Osteocyte (in vitro differentiated cells): ENCODE measurements at regions not wholly inside any gene's neighbourhood (a gene's known extent, or its start where the extent isn't known, plus 50 kb on each side); places are given as distances from the start of the nearest gene placed in this dataset.
"Not testable (repeated sequence)": the region's sequence is repeated elsewhere in the genome, so short reads cannot be mapped to it uniquely, and the experiment has no call there.

Source experiments
- DNase-seq: peaks from one replicate; pipeline ENCODE4 v3.0.0; 2021; ENCODE audit warnings: mixed read lengths; ENCODE audit not compliant: unreplicated experiment; ENCODE audit errors: extremely low spot score
- H3K27ac Mint-ChIP-seq: one replicate; pipeline ENCODE4 v1.8.0; 2021; ENCODE audit warnings: mild to moderate bottlenecking, mixed read lengths; ENCODE audit not compliant: unreplicated experiment
- H3K27me3 Mint-ChIP-seq: one replicate; pipeline ENCODE4 v1.8.0; 2021; ENCODE audit warnings: mixed read lengths; ENCODE audit not compliant: unreplicated experiment
- H3K36me3 Mint-ChIP-seq: one replicate; pipeline ENCODE4 v1.8.0; 2021; ENCODE audit warnings: mixed read lengths; ENCODE audit not compliant: unreplicated experiment
- H3K4me1 Mint-ChIP-seq: one replicate; pipeline ENCODE4 v1.8.0; 2021; ENCODE audit warnings: mixed read lengths; ENCODE audit not compliant: unreplicated experiment
- H3K4me3 Mint-ChIP-seq: one replicate; pipeline ENCODE4 v1.8.0; 2021; ENCODE audit warnings: mild to moderate bottlenecking, moderate library complexity, mixed read lengths; ENCODE audit not compliant: unreplicated experiment
- H3K9me3 Mint-ChIP-seq: one replicate; pipeline ENCODE4 v1.8.0; 2021; ENCODE audit warnings: mixed read lengths; ENCODE audit not compliant: unreplicated experiment
- CTCF ChIP-seq: fragments of 200-600 bp; sonication (generic); IDR thresholded peaks from 2 replicates; pipeline ENCODE4 v1.5.0; 2021; ENCODE audit warnings: antibody characterized with exemption, mild to moderate bottlenecking, moderate library complexity

GRCh38 chr1:191729742-191730141, 428.5 kb upstream of the RGS18 start:
- no peaks in the 10 kb centered on the region for H3K36me3 Mint-ChIP-seq
- no peaks in the 10 kb centered on the region for H3K4me1 Mint-ChIP-seq
- H3K27ac Mint-ChIP-seq: no peak overlapping the region
- no peaks in the 10 kb centered on the region for H3K27me3 Mint-ChIP-seq
- no peak for DNase-seq
- no peak for TF ChIP-seq CTCF
- H3K4me3 Mint-ChIP-seq: no peak overlapping the region
- peaks cover 6% of the 10 kb centered on the region for H3K9me3 Mint-ChIP-seq

GRCh38 chr1:191731608-191732302, 426.5 kb upstream of the RGS18 start:
- not testable (repeated sequence) for H3K4me3 Mint-ChIP-seq, DNase-seq, H3K27ac Mint-ChIP-seq, H3K27me3 Mint-ChIP-seq, H3K4me1 Mint-ChIP-seq, H3K9me3 Mint-ChIP-seq, H3K36me3 Mint-ChIP-seq

- Mint-ChIP-seq H3K9me3 (peaks cover 6% of the 10 kb centered on the region), H3K4me3 (no peak overlapping the region), H3K36me3 (no peaks in the 10 kb centered on the region), H3K4me1 (no peaks in the 10 kb centered on the region), H3K27me3 (no peaks in the 10 kb centered on the region), H3K27ac (no peak overlapping the region)
- no peak for TF ChIP-seq CTCF
- no peak for DNase-seq
Observed at GRCh38 chr1:191734321-191734720, 423.9 kb upstream of the RGS18 start.

GRCh38 chr1:191739544-191739943, 418.7 kb upstream of the RGS18 start:
- no peaks in the 10 kb centered on the region for H3K36me3 Mint-ChIP-seq
- DNase-seq: no peak
- H3K4me1 Mint-ChIP-seq: no peaks in the 10 kb centered on the region
- TF ChIP-seq CTCF: no peak
- no peaks in the 10 kb centered on the region for H3K27me3 Mint-ChIP-seq
- no peak overlapping the region for H3K4me3 Mint-ChIP-seq
- no peaks in the 10 kb centered on the region for H3K9me3 Mint-ChIP-seq
- H3K27ac Mint-ChIP-seq: no peak overlapping the region

- TF ChIP-seq CTCF: peak; percentile 32
- no peak overlapping the region for H3K4me3 Mint-ChIP-seq
- H3K4me1 Mint-ChIP-seq: no peaks in the 10 kb centered on the region
- no peak for DNase-seq
- no peak overlapping the region for H3K27ac Mint-ChIP-seq
- H3K36me3 Mint-ChIP-seq: no peaks in the 10 kb centered on the region
- no peaks in the 10 kb centered on the region for H3K27me3 Mint-ChIP-seq
- no peaks in the 10 kb centered on the region for H3K9me3 Mint-ChIP-seq
Observed at GRCh38 chr1:191752342-191752741, 405.9 kb upstream of the RGS18 start.

- H3K9me3 Mint-ChIP-seq: no peaks in the 10 kb centered on the region
- DNase-seq: no peak
- H3K4me1 Mint-ChIP-seq: no peaks in the 10 kb centered on the region
- no peak overlapping the region for H3K27ac Mint-ChIP-seq
- no peak overlapping the region for H3K4me3 Mint-ChIP-seq
- H3K27me3 Mint-ChIP-seq: no peaks in the 10 kb centered on the region
- no peak for TF ChIP-seq CTCF
- no peaks in the 10 kb centered on the region for H3K36me3 Mint-ChIP-seq
Observed at GRCh38 chr1:191760016-191760415, 398.2 kb upstream of the RGS18 start.
